GM19193 (cell line): ENCODE measurements at regions not wholly inside any gene's neighbourhood (a gene's known extent, or its start where the extent isn't known, plus 50 kb on each side); places are given as distances from the start of the nearest gene placed in this dataset.

Source experiments
- POLR2A ChIP-seq: IDR thresholded peaks from 4 replicates; pipeline ENCODE4 v1.6.1; 2011; ENCODE audit not compliant: insufficient read depth, insufficient read length; ENCODE audit errors: extremely low read depth

DNA sequence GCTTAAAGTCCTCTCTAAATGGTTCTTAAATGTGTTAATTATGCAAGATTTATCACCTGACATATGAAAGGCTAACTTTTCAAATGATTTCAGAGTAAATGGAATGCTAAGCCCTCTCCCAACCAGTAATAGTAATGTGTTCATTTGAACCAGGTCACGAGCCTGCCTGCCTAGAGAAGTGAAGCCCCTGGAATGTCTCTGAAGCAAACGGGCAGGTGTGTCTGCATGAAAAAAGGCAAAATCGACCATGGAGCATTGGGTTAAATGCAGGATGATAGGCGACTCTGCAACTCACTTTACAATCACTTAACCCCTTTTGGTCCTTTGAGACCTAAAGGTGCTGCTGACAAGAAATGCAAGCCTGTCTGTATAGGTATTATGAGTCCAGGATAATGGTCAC lies 798.4 kb upstream of the ACVR2A start:
- no peak for TF ChIP-seq POLR2A

DNA sequence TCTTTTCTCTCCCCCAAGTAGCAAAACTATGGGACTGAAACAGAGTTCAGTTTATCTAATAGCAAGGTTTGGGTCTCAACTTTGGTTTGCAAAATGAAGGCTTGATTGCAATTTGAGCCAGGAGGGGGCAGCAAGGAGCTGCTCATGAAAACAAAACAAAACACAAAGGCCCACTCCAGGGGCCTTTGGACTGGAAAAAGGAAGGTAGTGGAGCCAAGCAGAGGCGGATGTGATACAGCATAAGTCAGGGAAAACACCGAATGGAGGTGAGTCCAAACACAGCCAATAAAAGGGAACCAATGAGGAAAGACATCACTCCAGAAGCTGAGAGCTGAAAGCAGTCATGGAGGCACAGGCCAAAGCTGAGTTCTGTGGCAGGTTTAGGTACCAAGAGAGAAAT lies 799.7 kb upstream of the ACVR2A start:
- TF ChIP-seq POLR2A: no peak

DNA sequence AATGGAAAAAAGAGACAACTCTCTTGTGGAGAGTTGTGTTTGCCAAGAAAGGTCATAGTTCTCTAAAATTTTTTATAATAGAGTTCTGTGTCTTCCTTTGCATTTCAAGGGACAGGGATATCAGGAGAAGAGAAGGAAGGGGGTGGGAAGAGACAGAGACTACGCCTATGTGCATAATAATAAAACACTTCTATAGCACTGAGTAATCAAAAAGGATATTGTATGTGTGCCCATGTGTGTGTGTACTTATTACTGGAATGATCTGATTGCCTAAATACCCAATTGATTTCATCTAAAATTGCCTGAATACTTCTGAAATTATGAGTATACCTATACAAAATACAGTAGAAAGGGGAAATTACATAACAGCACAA lies 803.7 kb upstream of the ACVR2A start:
- no peak for TF ChIP-seq POLR2A

DNA sequence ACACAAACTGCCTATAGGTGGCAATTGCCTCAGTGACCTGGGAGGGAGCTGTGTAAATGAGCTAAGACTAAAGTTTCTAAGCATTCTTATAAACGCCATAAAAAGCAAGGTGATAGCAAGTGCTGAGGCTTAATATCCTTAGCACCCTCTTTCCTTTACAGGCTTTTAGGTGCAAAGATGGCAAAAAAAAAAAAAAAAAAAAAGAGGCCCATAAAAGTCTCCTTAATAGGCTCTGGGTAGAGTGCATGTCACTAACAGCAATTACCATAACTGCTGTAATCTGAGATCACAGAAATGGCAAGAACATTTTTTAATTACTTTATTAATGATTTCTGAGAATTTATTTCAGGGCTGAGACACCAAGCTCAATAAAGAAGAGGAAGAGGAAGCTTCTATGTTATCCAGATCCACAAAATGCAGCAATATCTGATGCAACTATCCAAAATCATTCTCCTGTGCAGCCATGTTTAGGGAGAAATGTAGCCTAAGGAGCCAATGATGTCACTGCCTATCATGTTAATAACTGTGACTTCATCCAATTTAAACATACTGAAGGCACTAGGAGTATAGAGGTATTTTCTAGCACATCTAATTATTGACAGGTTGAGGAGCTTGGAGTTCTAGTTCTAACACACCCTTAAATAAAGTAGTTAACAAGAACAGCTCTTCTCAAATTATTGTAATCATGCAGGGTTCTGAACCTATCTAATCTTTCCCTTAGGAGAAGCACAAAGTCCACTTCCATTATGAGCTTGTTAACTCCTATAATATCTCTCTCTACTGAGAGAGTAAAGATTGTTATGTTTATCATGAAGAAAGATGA lies 804.3 kb upstream of the ACVR2A start:
- TF ChIP-seq POLR2A: no peak

DNA sequence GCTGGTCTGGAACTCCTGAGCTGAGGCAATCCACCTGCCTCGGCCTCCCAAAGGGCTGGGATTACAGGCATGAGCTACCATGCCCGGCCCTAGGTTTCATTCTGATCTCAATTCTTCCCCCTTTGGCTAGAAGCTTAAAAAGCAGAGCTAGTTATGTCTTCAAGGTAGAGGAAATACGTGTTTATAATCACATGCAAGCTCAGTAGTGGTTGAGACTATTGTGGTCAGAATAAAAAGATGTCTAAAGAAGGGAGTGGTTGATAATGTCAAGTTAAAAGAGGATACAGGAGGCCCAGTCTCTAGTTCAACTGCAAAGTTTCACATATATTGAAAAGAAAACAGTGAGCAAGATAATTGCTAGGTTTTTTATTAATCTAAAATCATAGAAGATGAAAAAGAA lies 807.8 kb upstream of the ACVR2A start:
- no peak for TF ChIP-seq POLR2A

DNA sequence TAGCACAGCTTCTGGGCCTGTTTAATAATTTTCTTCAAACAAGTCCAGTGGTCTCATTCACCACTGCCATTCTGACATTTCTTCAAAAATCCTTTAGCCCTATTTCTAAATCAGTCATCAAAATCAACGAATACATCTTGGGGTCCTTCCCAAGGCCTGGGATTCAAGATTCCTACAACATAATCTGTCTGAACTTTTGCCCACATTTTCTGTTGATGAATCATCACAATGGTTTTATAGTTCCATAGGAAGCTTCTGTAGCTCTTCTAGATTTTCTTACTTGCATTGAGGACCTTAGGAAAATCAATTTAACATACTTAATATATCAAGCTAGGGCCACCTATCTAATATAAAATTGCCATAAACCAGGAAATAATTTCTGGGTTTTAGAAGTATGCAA lies 811.8 kb upstream of the ACVR2A start:
- no peak for TF ChIP-seq POLR2A

DNA sequence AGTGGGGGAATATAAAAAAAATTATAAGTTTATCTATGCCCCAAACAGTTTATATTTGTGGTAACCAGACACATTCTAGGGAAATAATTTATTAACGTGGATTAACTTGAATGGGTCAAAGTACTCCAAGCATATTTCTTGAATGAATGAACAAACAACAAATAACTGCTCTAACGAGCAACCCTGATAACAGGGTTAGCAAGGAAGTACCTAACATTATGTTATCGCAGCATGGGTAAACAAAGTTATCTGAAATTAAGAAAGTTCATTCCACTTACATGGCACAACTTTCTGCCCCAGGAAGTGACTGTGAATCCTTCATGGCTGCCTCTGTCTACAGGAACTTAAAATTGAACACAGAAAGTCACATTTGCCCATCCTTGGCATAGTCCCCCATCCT lies 812.9 kb upstream of the ACVR2A start:
- TF ChIP-seq POLR2A: no peak

DNA sequence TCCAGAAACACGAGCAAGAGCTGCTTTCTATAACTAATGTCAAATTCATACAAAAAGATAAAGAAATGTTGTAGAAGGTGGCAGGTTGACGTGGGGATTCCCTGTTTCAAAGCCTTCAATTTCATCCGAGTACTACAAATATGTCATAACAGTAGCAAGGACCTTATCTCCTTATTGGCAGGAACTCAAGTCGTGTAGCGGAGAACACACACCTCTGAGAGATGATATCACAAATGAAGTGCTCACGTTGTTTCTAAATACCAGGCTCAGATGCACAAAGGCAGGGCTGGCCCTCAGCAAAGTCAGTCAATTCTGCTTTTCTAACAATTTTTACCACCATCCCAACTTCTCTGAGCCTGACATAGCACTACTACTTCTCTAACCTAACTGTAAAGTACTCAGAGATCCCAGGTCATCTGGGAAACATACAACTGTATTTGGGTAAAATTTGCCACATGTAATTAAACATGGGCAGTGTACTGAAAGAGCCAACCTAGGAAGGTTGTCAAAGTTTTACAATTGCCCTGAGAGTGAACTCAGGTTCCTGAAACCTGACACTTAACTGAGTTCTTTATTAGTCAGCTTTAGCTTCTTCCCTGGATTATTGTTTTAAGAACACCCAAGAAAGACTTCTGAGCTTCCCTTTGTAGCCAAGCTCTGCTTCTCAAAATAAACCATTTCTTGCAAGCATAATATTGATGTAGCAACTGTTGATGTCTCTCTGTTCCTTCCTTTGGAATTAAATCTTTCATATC lies 813.7 kb upstream of the ACVR2A start:
- TF ChIP-seq POLR2A: no peak

DNA sequence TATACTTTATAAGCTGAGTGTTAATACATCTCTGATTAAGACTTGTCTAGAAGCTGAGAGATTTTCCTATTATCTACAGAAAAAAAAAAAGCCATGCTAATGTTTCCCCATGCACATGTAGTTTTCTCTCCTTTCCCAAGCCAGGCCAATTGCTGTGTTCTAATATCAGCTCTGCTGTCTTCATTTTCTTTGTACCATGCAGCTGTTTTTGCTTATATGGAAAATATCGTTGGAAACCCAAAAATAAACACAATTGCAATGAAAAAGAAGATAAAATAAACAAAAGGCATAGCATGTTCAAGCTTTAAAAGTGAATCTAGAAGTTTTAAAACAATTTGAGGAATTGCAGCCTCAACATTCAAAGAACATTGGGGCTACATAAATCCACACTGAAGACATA lies 817.4 kb upstream of the ACVR2A start:
- no peak for TF ChIP-seq POLR2A

DNA sequence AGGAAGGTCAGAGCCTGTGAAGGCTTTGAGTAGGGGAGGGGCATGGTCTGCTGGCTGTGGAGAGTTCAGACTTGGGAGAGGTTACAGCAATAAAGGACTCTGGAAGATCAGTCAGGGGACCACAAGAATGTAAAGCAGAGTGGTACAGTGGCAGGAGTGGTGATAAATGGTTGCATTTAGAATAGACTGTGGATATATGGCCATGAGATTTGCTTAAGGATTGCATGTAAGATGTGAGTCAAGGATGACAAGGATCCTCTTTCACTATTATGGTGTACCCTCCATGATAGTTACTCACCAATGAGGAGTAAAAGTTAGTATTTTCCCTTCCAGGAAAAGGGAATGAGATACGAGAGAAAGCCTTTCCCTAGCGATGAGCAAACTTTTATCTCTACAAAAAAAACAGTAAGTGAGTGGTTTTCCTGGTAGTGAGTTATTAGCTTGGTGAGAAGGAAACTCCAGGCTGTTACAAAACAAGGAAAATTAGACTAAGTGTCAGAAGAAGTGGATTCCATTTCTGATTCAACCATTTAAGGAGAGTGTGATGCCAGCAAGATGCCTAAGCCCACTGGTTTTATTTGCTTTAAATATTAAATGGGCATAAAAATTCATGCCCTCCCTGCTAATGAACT lies 818.0 kb upstream of the ACVR2A start:
- TF ChIP-seq POLR2A: no peak

DNA sequence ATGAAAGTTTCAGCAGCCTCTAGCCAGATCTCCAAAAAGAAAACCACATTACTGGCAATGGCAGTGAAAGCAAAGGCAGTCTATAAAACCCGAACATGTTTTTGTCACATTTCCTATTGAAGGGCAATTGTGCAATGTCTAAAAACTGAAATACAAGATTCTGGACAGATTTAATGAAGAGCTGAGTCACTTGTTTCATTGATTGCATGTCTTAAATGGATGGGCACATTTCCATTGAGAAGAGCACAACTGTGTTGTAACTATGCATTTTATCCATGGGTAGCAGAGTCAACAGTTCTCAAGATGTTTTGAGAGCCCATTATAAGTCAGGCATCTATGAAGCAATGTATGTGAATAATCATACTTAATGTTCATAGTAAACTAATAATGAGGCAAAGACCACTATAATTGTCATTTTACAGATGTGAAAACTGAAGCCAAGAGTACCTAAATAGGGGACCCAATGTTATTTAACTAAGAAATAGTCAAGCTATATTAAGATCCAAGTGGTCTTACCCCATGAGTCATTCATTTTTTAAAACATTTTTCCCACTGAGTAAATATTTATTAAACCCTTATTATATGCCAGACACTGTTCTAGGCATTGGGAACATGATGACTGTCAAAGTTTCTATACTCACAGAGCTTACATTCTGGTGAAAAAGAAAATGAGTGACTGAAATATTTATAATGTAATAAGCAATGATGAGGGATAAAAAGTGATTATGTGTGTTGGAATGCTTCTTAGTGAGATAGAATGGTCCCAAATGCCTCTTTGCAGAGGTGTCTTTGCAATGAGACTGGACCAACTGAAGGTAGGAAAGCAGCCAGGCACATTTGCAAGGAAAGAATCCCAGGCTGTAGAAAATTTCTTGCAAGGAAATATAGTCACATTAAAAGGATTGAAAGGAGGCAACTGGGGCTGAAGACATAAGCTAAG lies 818.9 kb upstream of the ACVR2A start:
- no peak for TF ChIP-seq POLR2A

DNA sequence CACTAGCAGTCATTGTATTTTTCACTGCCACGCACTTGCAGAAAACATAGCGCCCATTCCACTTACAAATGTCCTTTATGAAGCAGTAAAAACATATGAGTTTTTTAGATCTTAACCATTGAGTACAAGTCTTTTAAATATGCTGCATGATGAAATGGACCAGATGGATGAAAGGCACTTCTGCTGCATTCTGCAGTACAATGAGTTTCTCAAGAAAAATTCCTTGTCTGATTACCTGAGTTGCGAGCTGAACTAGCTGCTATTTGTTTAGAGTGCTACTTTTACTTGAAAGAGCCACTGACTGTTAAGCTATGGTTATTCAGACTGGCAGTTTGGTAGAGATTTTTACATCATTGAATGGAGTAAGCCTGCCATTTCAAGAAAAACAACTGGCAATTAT lies 825.5 kb upstream of the ACVR2A start:
- no peak for TF ChIP-seq POLR2A

DNA sequence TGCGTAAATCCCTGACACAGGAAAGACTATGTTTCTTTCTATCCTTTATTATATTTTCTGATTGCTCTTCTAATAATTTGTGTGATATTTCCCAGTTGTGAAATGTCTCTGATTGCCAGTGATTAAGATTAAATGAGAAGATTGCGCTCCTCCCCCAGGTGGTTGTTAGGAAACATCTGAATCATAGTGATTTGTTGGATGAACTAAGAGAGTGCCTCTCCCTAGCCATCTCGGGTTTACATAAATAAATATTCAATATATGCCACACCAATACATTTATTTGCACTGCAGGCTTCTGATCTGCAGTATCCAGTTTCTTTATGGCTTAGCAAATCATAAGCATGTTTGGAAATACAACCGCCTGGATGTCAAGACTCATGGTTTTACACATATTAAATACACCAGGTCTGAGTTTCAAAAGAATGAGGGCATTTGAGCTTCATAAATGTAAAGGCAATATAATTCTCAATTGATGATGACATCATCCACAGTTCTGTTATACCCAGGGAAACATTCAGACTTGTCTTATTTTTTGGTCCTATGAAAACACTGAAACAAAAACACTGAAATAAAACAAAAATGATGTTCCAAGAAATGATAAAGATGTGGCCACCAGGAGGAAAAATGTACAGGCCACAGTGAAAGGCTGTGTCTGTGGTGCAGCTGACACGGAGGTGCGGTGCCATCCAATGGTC lies 826.7 kb upstream of the ACVR2A start:
- TF ChIP-seq POLR2A: no peak

DNA sequence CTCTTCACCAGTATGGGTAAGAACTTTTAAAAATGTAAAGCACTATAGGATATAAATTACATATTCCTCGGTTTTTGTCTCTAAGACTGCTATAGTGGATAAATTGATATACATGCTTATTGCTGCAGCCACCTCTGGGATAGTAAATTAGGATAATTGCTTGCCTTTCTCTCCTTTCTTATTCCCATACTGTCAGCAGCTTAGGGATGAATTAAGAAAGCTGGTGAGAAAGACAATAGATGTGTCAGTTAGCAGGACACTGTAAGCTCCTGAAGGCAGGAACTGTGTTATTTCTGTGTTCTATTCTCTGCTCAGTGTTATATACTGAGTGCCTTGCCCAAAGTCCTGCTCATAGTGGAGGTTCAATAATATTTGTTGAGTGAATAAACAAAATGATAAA lies 828.6 kb upstream of the ACVR2A start:
- no peak for TF ChIP-seq POLR2A

DNA sequence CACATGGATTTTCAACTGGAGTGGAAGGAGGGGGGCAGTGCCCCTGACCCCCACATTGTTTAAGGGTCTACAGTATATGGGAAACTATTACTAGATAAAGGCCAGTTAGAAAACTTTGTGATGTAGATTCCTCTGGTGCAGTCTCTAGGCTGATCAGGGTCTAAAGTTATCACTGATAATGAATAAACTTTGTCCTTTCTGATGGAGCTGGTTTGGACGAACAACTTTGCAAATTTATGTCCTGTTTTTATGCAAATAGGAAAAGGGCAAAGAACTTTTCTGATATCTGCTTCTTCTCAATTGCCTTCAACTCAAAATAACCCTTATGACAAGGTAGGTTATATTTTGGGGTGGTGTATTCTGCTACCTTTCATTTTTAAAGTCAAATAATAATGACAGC lies 829.2 kb upstream of the ACVR2A start:
- TF ChIP-seq POLR2A: no peak
